ENCODE measurements at regions not wholly inside any gene's neighbourhood (a gene's known extent, or its start where the extent isn't known, plus 50 kb on each side); places are given as distances from the start of the nearest gene placed in this dataset. TPM values are rescaled to one million over a fixed set of nuclear protein-coding genes. Genes with fewer than 3 reads are reported as not detected.

- H3K4me3 ChIP-seq = no peak overlapping the region
- H3K27me3 ChIP-seq = no peaks in the 10 kb centered on the region
- no peak for DNase-seq
- ATAC-seq = no peak
- no peaks in the 10 kb centered on the region for H3K9me3 ChIP-seq
- TF ChIP-seq POLR2A (IDR thresholded peaks at IDR 0.05) (no peak), CTCF (IDR thresholded peaks at IDR 0.05) (no peak)
- H3K27ac ChIP-seq = no peak overlapping the region
- H3K36me3 ChIP-seq (replicated peaks in 1 of 2; ENCODE audit: insufficient read depth in 1 of 2, low read depth in 2 of 2) = no peaks in the 10 kb centered on the region
- intact Hi-C loops (cut with DNase I) = no loop called here
- 33 to 80% methylated on average over 1 of the region's 1 CpG for WGBS, 2 donors
- no peaks in the 10 kb centered on the region for H3K4me1 ChIP-seq
These were observed 57.0 kb upstream of the RBMY1B start for GRCh38 chrY:21454133-21454532.

- no peaks in the 10 kb centered on the region for H3K36me3 ChIP-seq (replicated peaks in 1 of 2; ENCODE audit: insufficient read depth in 1 of 2, low read depth in 2 of 2)
- DNase-seq (no peak), ATAC-seq (no peak)
- H3K9me3 ChIP-seq = no peaks in the 10 kb centered on the region
- no peak for TF ChIP-seq CTCF (IDR thresholded peaks at IDR 0.05)
- TF ChIP-seq POLR2A (IDR thresholded peaks at IDR 0.05) = no peak
- no peaks in the 10 kb centered on the region for H3K4me1 ChIP-seq
- 53 to 76% methylated on average over 2 of the region's 2 CpGs for WGBS, 2 donors
- H3K4me3 ChIP-seq = no peak overlapping the region
- intact Hi-C loops (cut with DNase I) = no loop called here
- H3K27ac ChIP-seq = no peak overlapping the region
- no peaks in the 10 kb centered on the region for H3K27me3 ChIP-seq
These were observed 51.5 kb upstream of the RBMY1B start for GRCh38 chrY:21459648-21460047.

Small RNA genes lying in the stretch of these regions (small RNA-seq; reads per million reads assigned to genes)
- not detected for gene AC010086.2
